ENCODE measurements at regions not wholly inside any gene's neighbourhood (a gene's known extent, or its start where the extent isn't known, plus 50 kb on each side); places are given as distances from the start of the nearest gene placed in this dataset.

- no peak for DNase-seq (ENCODE audit: low read depth)
Observed at GRCh38 chr6:19410481-19410880, 426.7 kb upstream of the ID4 start.

GRCh38 chr6:19413323-19413722 lies 423.8 kb upstream of the ID4 start:
- DNase-seq (ENCODE audit: low read depth): no peak

GRCh38 chr6:19415605-19416326 lies 421.4 kb upstream of the ID4 start:
- DNase-seq (ENCODE audit: low read depth): no peak

GRCh38 chr6:19416811-19417210 lies 420.4 kb upstream of the ID4 start:
- no peak for DNase-seq (ENCODE audit: low read depth)

GRCh38 chr6:19417713-19418112 lies 419.5 kb upstream of the ID4 start:
- no peak for DNase-seq (ENCODE audit: low read depth)

- DNase-seq (ENCODE audit: low read depth): no peak
Observed at GRCh38 chr6:19424853-19425252, 412.3 kb upstream of the ID4 start.

- DNase-seq (ENCODE audit: low read depth): no peak
Observed at GRCh38 chr6:19427548-19427947, 409.6 kb upstream of the ID4 start.

GRCh38 chr6:19432966-19433498 lies 404.1 kb upstream of the ID4 start:
- DNase-seq (ENCODE audit: low read depth): no peak

GRCh38 chr6:19434065-19434464 lies 403.1 kb upstream of the ID4 start:
- DNase-seq (ENCODE audit: low read depth): no peak

- DNase-seq (ENCODE audit: low read depth): no peak
Observed at GRCh38 chr6:19435755-19436154, 401.4 kb upstream of the ID4 start.

GRCh38 chr6:19438566-19439353 lies 398.4 kb upstream of the ID4 start:
- DNase-seq (ENCODE audit: low read depth): no peak

GRCh38 chr6:19440531-19440930 lies 396.6 kb upstream of the ID4 start:
- DNase-seq (ENCODE audit: low read depth): no peak

GRCh38 chr6:19443411-19443810 lies 393.8 kb upstream of the ID4 start:
- no peak for DNase-seq (ENCODE audit: low read depth)

- DNase-seq (ENCODE audit: low read depth): no peak
Observed at GRCh38 chr6:19444041-19444440, 393.1 kb upstream of the ID4 start.

GRCh38 chr6:19444481-19444880 lies 392.7 kb upstream of the ID4 start:
- DNase-seq (ENCODE audit: low read depth): no peak

- DNase-seq (ENCODE audit: low read depth): no peak
Observed at GRCh38 chr6:19446570-19446969, 390.6 kb upstream of the ID4 start.

GRCh38 chr6:19450651-19451050 lies 386.5 kb upstream of the ID4 start:
- no peak for DNase-seq (ENCODE audit: low read depth)

- no peak for DNase-seq (ENCODE audit: low read depth)
Observed at GRCh38 chr6:19452495-19452894, 384.7 kb upstream of the ID4 start.

GRCh38 chr6:19454001-19454720 lies 383.0 kb upstream of the ID4 start:
- DNase-seq (ENCODE audit: low read depth): no peak

GRCh38 chr6:19454721-19455392 lies 382.3 kb upstream of the ID4 start:
- no peak for DNase-seq (ENCODE audit: low read depth)

- DNase-seq (ENCODE audit: low read depth): no peak
Observed at GRCh38 chr6:19463250-19463649, 373.9 kb upstream of the ID4 start.

- no peak for DNase-seq (ENCODE audit: low read depth)
Observed at GRCh38 chr6:19463925-19464324, 373.2 kb upstream of the ID4 start.

Measured in fibroblast of the conjunctiva (primary cell).